ENCODE measurements at regions not wholly inside any gene's neighbourhood (a gene's known extent, or its start where the extent isn't known, plus 50 kb on each side); places are given as distances from the start of the nearest gene placed in this dataset.

DNA sequence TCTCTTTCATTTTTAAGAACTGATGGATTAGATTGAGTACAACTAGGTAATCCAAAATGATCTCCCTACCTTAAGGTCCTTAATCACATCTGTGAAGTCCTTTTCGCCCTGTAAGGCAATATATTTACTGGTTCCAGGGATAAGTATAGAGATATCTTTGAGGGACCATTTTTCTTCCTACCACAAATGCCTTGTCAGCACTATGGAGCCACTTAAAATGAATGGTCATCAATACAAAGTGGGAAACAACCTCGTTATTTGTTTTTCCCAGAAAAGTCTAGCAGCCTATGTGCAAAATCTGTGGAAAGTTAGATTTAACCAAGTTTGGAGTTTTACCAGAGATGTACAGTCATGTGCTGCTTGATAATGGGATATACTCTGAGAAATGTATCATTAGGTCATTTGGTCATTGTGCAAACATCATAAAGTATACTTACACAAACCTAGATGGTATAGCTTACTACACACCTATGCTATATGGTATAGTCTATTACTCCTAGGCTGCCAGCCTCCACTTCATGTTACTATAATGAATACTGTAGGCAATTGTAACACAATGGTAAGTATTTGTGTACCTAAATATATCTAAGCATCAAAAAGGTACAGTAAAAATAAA, 366.2 kb upstream of the TMEM229A start:
- no peak for TF ChIP-seq EZH2 (optimal IDR thresholded peaks at IDR 0.05; ENCODE audit: low read depth, low read length)
- no peak for TF ChIP-seq CTCF (IDR thresholded peaks at IDR 0.05; ENCODE audit: low read length)
- no peak for TF ChIP-seq EZH2phosphoT487 (IDR thresholded peaks at IDR 0.05; ENCODE audit: low read length)

Data from MM.1S (cell line).